22Rv1 (cell line): ENCODE measurements at regions not wholly inside any gene's neighbourhood (a gene's known extent, or its start where the extent isn't known, plus 50 kb on each side); places are given as distances from the start of the nearest gene placed in this dataset.

Experiments
- ZFX ChIP-seq: fragments of 450-650 bp; IDR thresholded peaks from 2 replicates; pipeline ENCODE4 v1.6.1; 2017; ENCODE audit warnings: antibody characterized with exemption, borderline replicate concordance
- TF ChIP-seq, protein P1 (sequence below): fragments of 450-650 bp; IDR thresholded peaks from 2 replicates; pipeline ENCODE4 v1.5.1; 2017; ENCODE audit warnings: mild to moderate bottlenecking

- TF ChIP-seq, protein P1, sequence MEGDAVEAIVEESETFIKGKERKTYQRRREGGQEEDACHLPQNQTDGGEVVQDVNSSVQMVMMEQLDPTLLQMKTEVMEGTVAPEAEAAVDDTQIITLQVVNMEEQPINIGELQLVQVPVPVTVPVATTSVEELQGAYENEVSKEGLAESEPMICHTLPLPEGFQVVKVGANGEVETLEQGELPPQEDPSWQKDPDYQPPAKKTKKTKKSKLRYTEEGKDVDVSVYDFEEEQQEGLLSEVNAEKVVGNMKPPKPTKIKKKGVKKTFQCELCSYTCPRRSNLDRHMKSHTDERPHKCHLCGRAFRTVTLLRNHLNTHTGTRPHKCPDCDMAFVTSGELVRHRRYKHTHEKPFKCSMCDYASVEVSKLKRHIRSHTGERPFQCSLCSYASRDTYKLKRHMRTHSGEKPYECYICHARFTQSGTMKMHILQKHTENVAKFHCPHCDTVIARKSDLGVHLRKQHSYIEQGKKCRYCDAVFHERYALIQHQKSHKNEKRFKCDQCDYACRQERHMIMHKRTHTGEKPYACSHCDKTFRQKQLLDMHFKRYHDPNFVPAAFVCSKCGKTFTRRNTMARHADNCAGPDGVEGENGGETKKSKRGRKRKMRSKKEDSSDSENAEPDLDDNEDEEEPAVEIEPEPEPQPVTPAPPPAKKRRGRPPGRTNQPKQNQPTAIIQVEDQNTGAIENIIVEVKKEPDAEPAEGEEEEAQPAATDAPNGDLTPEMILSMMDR = no peak
- no peak for TF ChIP-seq ZFX
Measured at GRCh38 chr3:23709987-23710386, 95.8 kb upstream of the UBE2E1 start.
